SHP77 (cell line): ENCODE measurements at regions not wholly inside any gene's neighbourhood (a gene's known extent, or its start where the extent isn't known, plus 50 kb on each side); places are given as distances from the start of the nearest gene placed in this dataset.

ENCODE experiments used
- DNase-seq, 2 experiments: peaks; one replicate each; lab custom pipeline; 2025; lab: John Stamatoyannopoulos, UW

DNA sequence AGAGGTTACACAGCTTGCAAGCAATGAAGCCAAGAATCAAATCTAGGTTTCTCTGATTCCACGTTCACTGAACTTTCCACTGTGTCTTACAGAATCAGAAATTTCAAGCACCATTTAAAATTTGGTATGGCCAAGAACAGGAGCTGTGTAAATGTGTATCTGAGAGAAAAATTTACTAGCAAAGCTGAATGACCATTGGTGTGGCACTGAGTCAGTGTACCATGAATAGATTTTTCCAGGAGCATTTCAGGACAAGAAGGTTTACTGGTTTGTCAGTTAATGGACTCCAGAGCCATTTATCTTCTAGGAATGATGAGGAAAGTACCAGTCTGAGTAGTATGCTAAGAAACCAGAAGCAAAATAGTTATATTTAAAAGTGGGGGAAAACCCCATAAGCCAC, 269.4 kb upstream of the FAT3 start:
- no peak for DNase-seq

DNA sequence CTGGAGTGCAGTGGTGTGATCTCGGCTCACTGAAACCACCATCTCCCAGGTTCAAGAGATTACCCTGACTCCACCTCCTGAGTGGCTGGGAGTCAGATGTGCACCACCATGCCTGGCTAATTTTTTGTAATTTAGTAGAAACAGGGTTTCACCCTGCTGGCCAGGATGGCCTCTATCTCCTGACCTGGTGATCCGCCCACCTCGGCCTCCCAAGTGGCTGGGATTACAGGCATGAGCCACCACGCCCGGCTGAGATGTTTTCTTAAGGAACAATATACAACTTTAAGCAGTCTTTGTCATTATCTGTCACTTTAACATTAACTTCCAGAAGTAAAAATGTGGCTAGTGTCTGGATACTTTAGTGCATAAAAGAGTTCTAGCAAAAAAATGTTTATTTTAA, 272.6 kb upstream of the FAT3 start:
- DNase-seq: no peak

DNA sequence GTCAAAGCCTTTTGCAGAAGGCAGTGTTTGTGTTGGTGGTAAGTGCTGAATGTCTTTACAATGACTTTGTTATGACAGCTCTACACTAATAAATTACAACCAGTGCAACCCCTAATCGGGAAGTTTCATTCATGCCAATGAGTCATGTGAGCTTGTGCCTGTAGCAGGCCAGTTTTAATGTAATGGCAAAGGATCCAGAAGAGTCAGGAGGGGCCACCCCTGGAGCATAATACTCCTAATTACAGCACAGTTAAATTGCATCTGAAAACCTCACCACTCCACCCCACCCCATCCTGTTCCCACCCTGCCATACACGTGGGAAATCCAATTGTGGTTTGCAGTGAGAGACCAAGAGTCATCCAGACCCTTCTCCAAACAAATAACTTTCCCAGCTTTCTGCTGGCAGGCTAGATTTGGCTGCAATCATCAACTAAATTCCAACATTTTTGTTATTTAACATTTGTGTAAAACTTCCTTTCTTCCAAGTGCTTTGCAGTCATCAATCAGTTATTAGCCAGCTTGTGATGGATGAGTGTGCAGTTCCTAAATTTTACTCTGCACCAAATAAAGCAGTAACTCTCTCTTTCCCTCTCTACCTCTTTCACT, 277.3 kb upstream of the FAT3 start:
- peak; percentile 74 to 88 for DNase-seq

- DNase-seq: no peak
Observed at GRCh38 chr11:91946397-91946951, 278.1 kb upstream of the FAT3 start.

- DNase-seq: no peak
Observed at GRCh38 chr11:91935120-91935519, 289.5 kb upstream of the FAT3 start.

DNA sequence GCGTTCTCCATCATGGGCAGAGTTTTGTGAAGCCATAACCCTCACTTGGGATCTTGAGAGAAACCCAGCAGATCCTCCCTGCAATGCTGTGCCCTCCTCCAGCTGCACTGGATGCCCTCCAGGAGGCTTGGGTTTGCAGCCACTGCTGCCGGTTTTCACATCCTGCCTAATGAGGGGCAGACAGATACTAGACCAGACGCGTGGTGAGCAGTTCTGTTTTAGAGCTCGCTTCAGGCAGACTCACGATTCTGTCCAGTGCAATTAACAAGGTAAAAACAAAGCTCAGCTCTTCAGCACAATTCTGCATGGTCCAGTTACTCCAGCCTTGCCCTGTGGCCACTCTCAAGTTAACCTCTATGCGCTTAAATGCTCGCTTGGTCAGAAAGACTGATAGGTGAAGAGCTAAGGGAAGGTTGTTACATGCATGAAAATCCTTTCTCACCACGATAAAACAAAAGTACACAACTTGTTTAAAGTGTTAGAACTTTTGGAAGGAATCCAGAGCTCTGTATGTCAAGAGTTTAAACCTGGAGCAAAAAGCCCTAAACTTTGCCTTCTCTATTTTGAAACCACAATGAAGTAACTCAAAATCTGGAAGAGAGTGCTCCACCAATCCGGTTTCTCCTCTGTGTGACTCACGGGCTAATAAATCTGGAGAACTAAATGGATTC, 292.3 kb upstream of the FAT3 start:
- DNase-seq: peak in 1 of 2 experiments; percentile 17

GRCh38 chr11:91927448-91927847, 297.2 kb upstream of the FAT3 start:
- DNase-seq: no peak

GRCh38 chr11:91926965-91927364, 297.7 kb upstream of the FAT3 start:
- DNase-seq: no peak

DNA sequence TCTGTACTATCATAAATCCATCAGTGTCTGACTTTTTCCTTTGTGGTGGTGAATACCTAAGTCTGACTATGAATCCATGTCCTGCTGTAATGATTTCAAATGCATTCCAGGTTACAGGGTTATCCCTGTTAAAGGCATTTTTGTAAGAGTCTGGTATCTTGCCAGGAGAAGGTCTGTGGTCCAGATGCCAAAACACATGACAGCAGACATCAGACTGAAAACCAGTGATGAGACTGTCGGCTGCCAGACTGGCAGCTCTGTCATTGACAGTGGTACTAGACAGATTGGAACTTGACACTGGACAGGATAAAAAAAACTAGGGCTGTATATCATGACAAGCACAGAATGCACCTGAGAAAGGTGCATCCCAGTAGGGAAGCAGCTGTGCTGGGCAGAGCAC, 301.8 kb upstream of the FAT3 start:
- DNase-seq: no peak

DNA sequence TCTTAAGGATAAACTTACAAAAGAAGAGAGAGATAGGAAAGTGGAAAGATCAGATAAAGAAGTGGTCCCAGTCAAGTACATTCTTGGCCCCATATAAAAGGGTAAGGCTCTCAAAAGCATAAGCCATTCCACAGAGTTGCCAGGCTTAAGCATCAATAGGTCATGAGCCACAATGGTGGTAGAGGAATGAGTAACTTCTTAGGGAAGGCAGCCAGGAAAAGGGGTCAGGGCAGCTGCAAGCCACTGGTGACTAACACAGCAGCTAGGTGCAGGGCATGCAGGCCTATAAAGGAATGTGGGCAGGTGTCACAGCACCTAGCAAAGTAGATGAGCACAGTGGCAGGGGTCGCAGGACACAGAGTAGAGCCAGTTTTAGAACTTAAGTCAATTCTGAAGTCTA, 302.6 kb upstream of the FAT3 start:
- no peak for DNase-seq

GRCh38 chr11:91913407-91913806, 311.2 kb upstream of the FAT3 start:
- no peak for DNase-seq

DNA sequence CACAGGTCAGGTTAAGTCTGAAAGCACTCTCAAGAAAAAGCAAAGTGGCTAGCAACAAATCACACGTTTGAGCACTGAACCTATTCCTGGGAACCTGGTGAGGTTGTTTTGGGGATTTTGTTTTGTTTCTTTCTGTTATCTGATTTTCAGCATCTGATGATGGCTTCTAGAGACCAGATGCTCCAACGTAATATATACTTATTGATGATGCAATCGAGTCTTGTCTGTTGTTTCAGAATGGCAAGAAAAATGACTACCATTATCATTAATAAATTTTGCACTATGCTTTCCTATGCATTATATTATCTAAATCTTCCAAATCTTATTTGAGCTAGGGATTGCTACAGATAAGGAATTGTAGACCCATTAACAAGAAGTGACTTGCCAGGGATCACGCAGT, 312.3 kb upstream of the FAT3 start:
- DNase-seq: no peak

- no peak for DNase-seq
Observed at GRCh38 chr11:91906871-91907624, 317.6 kb upstream of the FAT3 start.

DNA sequence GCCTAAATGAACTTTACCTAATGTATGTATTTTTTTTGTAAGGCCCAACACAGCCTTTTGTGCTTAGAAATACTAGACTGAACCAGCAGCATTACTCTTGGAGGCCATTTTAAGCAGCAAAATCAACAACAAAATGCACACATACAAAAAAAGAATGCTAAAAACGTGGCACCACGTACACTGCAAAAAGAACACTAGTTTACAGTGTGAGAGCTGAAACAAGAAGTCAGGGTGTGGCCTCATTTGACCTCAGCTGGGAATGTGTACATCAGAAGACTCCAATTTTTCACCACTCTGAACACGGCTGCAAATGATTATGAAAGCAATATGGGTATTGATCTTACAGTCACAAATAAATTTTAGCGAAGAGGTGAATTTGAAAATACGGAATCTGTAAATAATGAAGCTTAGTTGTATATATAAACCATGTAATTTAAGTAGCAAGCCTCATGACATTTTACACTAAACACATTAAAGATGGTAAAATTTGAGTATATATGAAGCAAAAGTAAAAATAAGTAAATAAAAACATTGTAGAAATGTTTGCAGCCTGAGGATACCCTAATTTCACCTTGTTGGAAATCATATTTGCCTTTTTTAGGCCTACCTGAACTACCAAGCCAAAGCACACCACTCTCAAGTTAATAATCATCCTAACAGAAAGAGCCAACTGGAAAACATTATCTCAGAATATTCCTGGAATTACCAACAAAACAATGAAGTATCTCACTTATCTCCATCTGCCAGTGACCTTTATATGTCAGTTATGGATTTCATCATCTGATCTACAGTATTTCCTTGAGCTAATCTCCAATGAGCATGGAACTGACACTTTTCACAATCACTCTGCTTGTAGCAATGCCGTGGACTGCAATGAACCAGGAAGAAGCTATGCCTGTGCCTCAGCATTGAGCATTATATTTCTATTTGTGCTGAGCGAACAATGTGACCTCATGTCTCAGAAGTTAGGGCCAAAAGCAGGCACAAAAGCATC, 319.5 kb upstream of the FAT3 start:
- no peak for DNase-seq

DNA sequence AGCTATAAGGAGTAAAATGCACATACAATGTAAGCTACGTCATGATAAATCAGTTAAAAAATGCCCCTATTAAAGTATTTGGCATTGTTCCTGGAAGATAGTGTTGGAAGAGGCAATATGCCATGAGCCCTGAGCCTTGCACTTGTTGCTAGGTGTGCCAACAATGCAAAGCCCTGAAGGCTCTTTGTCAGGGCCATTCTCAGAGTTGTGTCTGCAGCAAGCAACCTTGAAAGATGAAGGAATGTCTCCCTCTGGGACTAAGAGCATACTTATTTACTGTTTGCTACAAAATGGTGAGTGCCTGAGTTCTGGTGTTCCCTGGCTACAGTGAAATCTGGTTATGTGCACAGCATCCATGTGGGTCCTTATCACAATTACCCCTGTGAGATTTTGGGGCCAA, 322.3 kb upstream of the FAT3 start:
- DNase-seq: no peak

DNA sequence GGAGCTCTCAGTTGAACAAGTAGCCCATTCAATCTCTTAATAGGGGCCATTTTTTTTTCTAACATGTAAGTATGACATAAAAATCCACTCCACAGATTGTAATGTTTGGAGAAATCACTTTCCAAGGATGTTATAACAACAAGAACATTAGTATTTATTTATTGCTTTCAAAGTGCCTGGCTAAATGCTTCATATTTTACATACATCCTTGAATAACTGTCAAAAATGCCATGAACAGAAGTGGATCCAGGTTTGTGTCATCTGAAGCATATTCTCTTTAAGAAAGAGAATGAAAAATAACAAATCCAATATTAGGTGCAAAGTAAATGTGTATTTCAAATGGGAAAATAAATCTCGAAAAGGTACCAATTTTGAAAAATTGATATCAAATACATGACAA, 344.0 kb upstream of the FAT3 start:
- no peak for DNase-seq

DNA sequence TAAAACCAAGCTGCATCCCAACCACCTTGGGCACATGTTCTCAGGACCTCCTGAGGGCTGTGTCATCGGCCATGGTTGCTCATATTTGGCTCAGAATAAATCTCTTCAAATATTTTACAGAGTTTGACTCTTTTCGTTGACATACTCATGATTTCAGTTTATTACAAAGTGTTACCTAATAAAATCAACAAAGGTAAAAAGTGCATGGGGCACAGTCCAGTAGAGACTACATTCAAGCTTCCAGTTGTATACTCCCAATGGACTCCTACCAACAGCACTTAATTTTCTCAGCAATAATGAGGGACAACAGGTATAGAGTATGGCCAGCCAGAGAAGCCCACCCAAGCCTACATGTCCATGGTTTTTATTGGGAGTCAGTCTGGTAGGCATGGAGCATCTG, 347.9 kb upstream of the FAT3 start:
- DNase-seq: no peak

GRCh38 chr11:91872243-91872642, 352.4 kb upstream of the FAT3 start:
- no peak for DNase-seq

- no peak for DNase-seq
Observed at GRCh38 chr11:91871791-91872190, 352.8 kb upstream of the FAT3 start.

DNA sequence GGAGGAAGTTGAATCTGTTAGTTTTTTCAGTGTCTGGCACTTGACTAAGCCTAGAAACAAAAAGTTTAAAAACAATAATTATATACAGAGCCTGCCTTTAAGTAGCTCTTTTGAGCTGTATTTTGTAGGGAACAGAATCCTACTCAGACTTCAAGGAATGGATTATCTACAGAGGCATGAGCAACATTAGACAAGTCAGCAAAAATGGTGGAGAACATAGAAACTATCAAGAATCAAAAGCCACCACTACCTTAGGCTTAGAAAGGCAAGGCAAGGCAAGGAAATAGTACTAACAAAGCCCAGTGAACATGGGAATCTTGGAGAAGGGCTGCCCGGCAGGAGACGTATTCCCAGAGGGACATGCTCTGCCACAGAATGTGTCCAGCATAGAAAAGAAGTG, 353.6 kb upstream of the FAT3 start:
- no peak for DNase-seq

DNA sequence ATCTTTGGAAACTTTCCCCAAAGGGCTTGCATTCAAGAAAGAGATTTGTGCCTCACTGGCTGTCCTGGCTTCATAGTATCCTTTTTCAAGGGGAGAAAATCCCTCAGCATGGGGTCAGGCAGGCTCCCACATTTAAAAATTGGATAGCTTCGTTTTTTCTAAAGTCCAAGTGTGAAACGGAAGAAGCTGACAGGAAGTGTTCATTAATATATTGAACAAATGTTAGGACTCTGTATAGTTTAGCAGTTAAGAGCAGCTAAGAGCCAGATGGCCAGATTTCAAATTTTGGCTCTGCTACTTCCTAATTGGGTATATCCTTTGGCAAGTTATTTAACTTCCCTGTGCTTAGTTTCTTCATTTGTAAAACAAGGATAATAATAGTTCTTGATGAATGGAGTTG, 354.9 kb upstream of the FAT3 start:
- DNase-seq: no peak

- no peak for DNase-seq
Observed at GRCh38 chr11:91866642-91867041, 358.0 kb upstream of the FAT3 start.
